H9 (cell line): ENCODE measurements at regions not wholly inside any gene's neighbourhood (a gene's known extent, or its start where the extent isn't known, plus 50 kb on each side); places are given as distances from the start of the nearest gene placed in this dataset.

Source experiments
- DNase-seq: peaks from one replicate; pipeline ENCODE4 v3.0.0-alpha.2; 2017
- H2AFZ ChIP-seq: one replicate; pipeline ENCODE4 v1.6.1; 2013; ENCODE audit warnings: mild to moderate bottlenecking, low read length, control low read depth, moderate library complexity
- H2AK5ac ChIP-seq: 2 replicates; pipeline ENCODE4 v1.6.1; 2013; ENCODE audit warnings: low read length, control low read depth, mixed read lengths; ENCODE audit not compliant: insufficient read length
- H2BK120ac ChIP-seq: one replicate; pipeline ENCODE4 v1.6.1; 2013; ENCODE audit warnings: low read depth, mild to moderate bottlenecking, low read length, control low read depth, inconsistent platforms; ENCODE audit not compliant: poor library complexity, severe bottlenecking
- H2BK12ac ChIP-seq: 2 replicates; pipeline ENCODE4 v1.6.1; 2013; ENCODE audit warnings: low read length, control low read depth, mixed read lengths, low read depth; ENCODE audit not compliant: insufficient read length
- H2BK15ac ChIP-seq: 2 replicates; pipeline ENCODE4 v1.6.1; 2013; ENCODE audit warnings: low read depth, low read length, control low read depth
- H2BK20ac ChIP-seq: one replicate; pipeline ENCODE4 v1.6.1; 2013; ENCODE audit warnings: low read depth, mild to moderate bottlenecking, low read length, control low read depth, inconsistent platforms; ENCODE audit not compliant: poor library complexity, severe bottlenecking
- H2BK5ac ChIP-seq: 2 replicates; pipeline ENCODE4 v1.6.1; 2013; ENCODE audit warnings: low read length, control low read depth, mixed read lengths; ENCODE audit not compliant: insufficient read length
- H3K14ac ChIP-seq: 2 replicates; pipeline ENCODE4 v1.6.1; 2013; ENCODE audit warnings: low read length, control low read depth; ENCODE audit not compliant: insufficient read depth
- H3K18ac ChIP-seq: 2 replicates; pipeline ENCODE4 v1.6.1; 2013; ENCODE audit warnings: low read depth, mild to moderate bottlenecking, mixed read lengths, low read length, control low read depth; ENCODE audit not compliant: insufficient read length
- H3K23ac ChIP-seq: 2 replicates; pipeline ENCODE4 v1.6.1; 2013; ENCODE audit warnings: low read length, control low read depth, mixed read lengths, low read depth; ENCODE audit not compliant: insufficient read length
- H3K23me2 ChIP-seq: 2 replicates; pipeline ENCODE4 v1.6.1; 2013; ENCODE audit warnings: low read depth, mild to moderate bottlenecking, mixed read lengths, low read length, control low read depth; ENCODE audit not compliant: insufficient read length, poor library complexity, severe bottlenecking
- H3K27ac ChIP-seq: 2 replicates; pipeline ENCODE4 v1.5.1; 2013; ENCODE audit warnings: low read length, control low read depth, mixed read lengths, low read depth; ENCODE audit not compliant: insufficient read length
- H3K27me3 ChIP-seq: 2 replicates; pipeline ENCODE4 v1.6.1; 2013; ENCODE audit warnings: low read length, control low read depth, inconsistent platforms; ENCODE audit not compliant: insufficient read depth
- H3K4ac ChIP-seq: 2 replicates; pipeline ENCODE4 v1.6.1; 2013; ENCODE audit warnings: low read depth, mild to moderate bottlenecking, control low read depth, inconsistent platforms, low read length, moderate library complexity
- H3K4me1 ChIP-seq: 2 replicates; pipeline ENCODE4 v1.6.1; 2013; ENCODE audit warnings: low read length, control low read depth, inconsistent platforms; ENCODE audit not compliant: insufficient read depth
- H3K4me2 ChIP-seq: 2 replicates; pipeline ENCODE4 v1.6.1; 2013; ENCODE audit warnings: low read length, control low read depth, mixed read lengths; ENCODE audit not compliant: insufficient read length, insufficient read depth
- H3K56ac ChIP-seq: 2 replicates; pipeline ENCODE4 v1.6.1; 2013; ENCODE audit warnings: low read depth, mild to moderate bottlenecking, mixed read lengths, low read length, control low read depth; ENCODE audit not compliant: insufficient read length
- H3K79me1 ChIP-seq: 2 replicates; pipeline ENCODE4 v1.6.1; 2013; ENCODE audit warnings: low read depth, mild to moderate bottlenecking, moderate library complexity, low read length, control low read depth, inconsistent platforms; ENCODE audit not compliant: insufficient read depth, poor library complexity, severe bottlenecking
- H3K79me2 ChIP-seq: 2 replicates; pipeline ENCODE4 v1.6.1; 2013; ENCODE audit warnings: low read length, control low read depth, inconsistent platforms; ENCODE audit not compliant: insufficient read depth
- H3K9ac ChIP-seq: 2 replicates; pipeline ENCODE4 v1.6.1; 2013; ENCODE audit warnings: low read length, control low read depth, mixed read lengths; ENCODE audit not compliant: insufficient read length; ENCODE audit errors: extremely low read depth
- H3K9me3 ChIP-seq: one replicate; pipeline ENCODE4 v1.6.1; 2013; ENCODE audit warnings: low read depth, low read length, inconsistent platforms; ENCODE audit not compliant: control insufficient read depth
- H3T11ph ChIP-seq: one replicate; pipeline ENCODE4 v1.6.1; 2013; ENCODE audit warnings: mild to moderate bottlenecking, low read length, control low read depth, inconsistent platforms
- H4K20me1 ChIP-seq: one replicate; pipeline ENCODE4 v1.6.1; 2013; ENCODE audit not compliant: control insufficient read depth, insufficient read length, insufficient read depth
- H4K5ac ChIP-seq: 2 replicates; pipeline ENCODE4 v1.6.1; 2013; ENCODE audit warnings: low read depth, mild to moderate bottlenecking, mixed read lengths, low read length, control low read depth; ENCODE audit not compliant: insufficient read length
- H4K8ac ChIP-seq: replicated peaks from 2 replicates; pipeline ENCODE4 v1.6.1; 2013; ENCODE audit warnings: low read length, control low read depth, mixed read lengths, low read depth; ENCODE audit not compliant: insufficient read length
- H4K91ac ChIP-seq: 2 replicates; pipeline ENCODE4 v1.6.1; 2013; ENCODE audit warnings: low read depth, mild to moderate bottlenecking, moderate library complexity, mixed read lengths, low read length, control low read depth; ENCODE audit not compliant: insufficient read length
- H3K27ac Mint-ChIP-seq, 3 experiments: 2 replicates in 2 of 3; 3 replicates in 1 of 3; pipeline ENCODE4 v1.8.0; 2020 to 2021; ENCODE audit warnings: mixed read lengths in 3 of 3, mild to moderate bottlenecking in 1 of 3, moderate library complexity in 1 of 3
- H3K27me3 Mint-ChIP-seq: 2 replicates; pipeline ENCODE4 v1.8.0; 2021; ENCODE audit warnings: low read depth, mild to moderate bottlenecking, moderate library complexity, mixed read lengths
- H3K36me3 Mint-ChIP-seq, 3 experiments: 2 replicates in 2 of 3; 3 replicates in 1 of 3; pipeline ENCODE4 v1.8.0; 2020 to 2021; ENCODE audit warnings: low read depth in 3 of 3, mixed read lengths in 3 of 3; ENCODE audit not compliant: insufficient read depth in 1 of 3
- H3K4me1 Mint-ChIP-seq, 2 experiments: 2 replicates each; pipeline ENCODE4 v1.8.0; 2020; ENCODE audit warnings: mixed read lengths in 2 of 2
- H3K4me3 Mint-ChIP-seq, 2 experiments: 2 replicates in 1 of 2; 3 replicates in 1 of 2; pipeline ENCODE4 v1.8.0; 2020 to 2021; ENCODE audit warnings: mild to moderate bottlenecking in 2 of 2, mixed read lengths in 2 of 2, moderate library complexity in 1 of 2
- H3K9me3 Mint-ChIP-seq, 2 experiments: 2 replicates in 1 of 2; 3 replicates in 1 of 2; pipeline ENCODE4 v1.8.0; 2020; ENCODE audit warnings: mild to moderate bottlenecking in 2 of 2, mixed read lengths in 2 of 2, moderate library complexity in 1 of 2
- TF ChIP-seq, protein P1 (sequence below): fragments of 200-600 bp; sonication (generic); conservative IDR thresholded peaks from 3 replicates; pipeline ENCODE4 v1.8.0; 2021; ENCODE audit warnings: antibody characterized with exemption, mild to moderate bottlenecking

DNA sequence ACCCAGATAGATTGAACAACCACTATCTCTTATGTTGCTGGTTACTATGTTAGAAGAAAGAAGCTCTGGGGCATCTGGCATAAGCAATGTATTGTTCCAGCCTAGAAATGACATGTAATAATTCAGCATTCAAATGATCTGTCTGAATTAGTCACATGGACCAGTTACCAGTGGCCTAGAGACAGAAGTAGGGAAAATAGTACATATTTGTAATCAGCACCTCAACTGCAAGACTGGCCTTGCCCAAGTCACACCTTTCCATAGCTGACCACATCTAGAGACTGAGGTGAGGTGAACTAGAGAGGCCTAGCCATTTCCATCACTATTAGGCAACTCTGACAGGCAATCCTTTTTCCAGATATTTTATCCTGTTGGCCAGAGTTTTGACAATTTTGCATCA lies 315.6 kb upstream of the KCND2 start:
- Histone ChIP-seq H2BK5ac (no peak overlapping the region), H4K8ac (no peak overlapping the region), H3K56ac (no peak overlapping the region), H3K79me1 (no peaks in the 10 kb centered on the region), H2AFZ (no peak overlapping the region), H3K9ac (no peak overlapping the region), H2BK20ac (no peak overlapping the region), H3K79me2 (no peaks in the 10 kb centered on the region), H2AK5ac (no peak overlapping the region), H3K9me3 (no peaks in the 10 kb centered on the region), H3K27me3 (no peaks in the 10 kb centered on the region), H4K5ac (no peak overlapping the region), H2BK120ac (no peak overlapping the region), H2BK15ac (no peak overlapping the region), H3K4me1 (no peaks in the 10 kb centered on the region), H3K27ac (no peak overlapping the region), H2BK12ac (no peak overlapping the region), H3K4me2 (no peak overlapping the region), H3K14ac (no peak overlapping the region), H3K4ac (no peak overlapping the region), H3K23ac (no peak overlapping the region), H3K18ac (no peak overlapping the region), H3K23me2 (no peaks in the 10 kb centered on the region), H4K91ac (no peak overlapping the region), H4K20me1 (no peaks in the 10 kb centered on the region), H3T11ph (no peak overlapping the region)
- H3K27ac Mint-ChIP-seq, result no peak overlapping the region
- H3K36me3 Mint-ChIP-seq, result no peaks in the 10 kb centered on the region
- no peaks in the 10 kb centered on the region for H3K4me1 Mint-ChIP-seq
- no peaks in the 10 kb centered on the region for H3K27me3 Mint-ChIP-seq
- no peak overlapping the region for H3K4me3 Mint-ChIP-seq
- H3K9me3 Mint-ChIP-seq, result no peaks in the 10 kb centered on the region
- DNase-seq, result no peak
- TF ChIP-seq, protein P1, sequence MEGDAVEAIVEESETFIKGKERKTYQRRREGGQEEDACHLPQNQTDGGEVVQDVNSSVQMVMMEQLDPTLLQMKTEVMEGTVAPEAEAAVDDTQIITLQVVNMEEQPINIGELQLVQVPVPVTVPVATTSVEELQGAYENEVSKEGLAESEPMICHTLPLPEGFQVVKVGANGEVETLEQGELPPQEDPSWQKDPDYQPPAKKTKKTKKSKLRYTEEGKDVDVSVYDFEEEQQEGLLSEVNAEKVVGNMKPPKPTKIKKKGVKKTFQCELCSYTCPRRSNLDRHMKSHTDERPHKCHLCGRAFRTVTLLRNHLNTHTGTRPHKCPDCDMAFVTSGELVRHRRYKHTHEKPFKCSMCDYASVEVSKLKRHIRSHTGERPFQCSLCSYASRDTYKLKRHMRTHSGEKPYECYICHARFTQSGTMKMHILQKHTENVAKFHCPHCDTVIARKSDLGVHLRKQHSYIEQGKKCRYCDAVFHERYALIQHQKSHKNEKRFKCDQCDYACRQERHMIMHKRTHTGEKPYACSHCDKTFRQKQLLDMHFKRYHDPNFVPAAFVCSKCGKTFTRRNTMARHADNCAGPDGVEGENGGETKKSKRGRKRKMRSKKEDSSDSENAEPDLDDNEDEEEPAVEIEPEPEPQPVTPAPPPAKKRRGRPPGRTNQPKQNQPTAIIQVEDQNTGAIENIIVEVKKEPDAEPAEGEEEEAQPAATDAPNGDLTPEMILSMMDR, result no peak
